ENCODE measurements at regions not wholly inside any gene's neighbourhood (a gene's known extent, or its start where the extent isn't known, plus 50 kb on each side); places are given as distances from the start of the nearest gene placed in this dataset.

DNA sequence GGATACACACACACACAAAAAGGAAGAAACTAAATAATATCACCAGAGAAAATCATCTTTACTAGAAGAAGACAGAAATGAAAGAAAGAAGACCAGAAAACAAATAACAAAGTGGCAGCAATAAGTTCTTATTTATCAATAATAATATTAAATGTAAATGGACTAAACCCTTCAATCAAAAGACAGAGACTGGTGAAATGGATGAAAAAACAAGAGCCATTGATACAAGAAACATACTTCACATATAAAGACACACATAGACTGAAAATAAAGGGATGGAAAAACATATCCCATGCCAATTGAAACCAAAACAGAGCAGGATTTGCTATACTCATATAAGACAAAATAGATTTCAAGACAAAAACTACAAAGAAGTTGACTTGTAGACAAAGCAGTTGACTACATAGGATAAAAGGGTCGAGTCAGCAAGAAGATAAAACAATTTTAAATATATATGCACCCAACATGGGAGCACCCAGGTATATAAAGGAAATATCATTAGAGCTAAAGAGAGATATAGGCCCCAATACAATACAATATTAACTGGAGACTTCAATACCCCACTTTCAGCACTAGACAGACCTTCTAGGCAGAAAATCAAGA, 259.4 kb downstream of the EPM2A start:
- peaks cover 0 to 50% (median 0%) of the 10 kb centered on the region in 3 donors for H3K9me3 ChIP-seq
- no peak for ATAC-seq

DNA sequence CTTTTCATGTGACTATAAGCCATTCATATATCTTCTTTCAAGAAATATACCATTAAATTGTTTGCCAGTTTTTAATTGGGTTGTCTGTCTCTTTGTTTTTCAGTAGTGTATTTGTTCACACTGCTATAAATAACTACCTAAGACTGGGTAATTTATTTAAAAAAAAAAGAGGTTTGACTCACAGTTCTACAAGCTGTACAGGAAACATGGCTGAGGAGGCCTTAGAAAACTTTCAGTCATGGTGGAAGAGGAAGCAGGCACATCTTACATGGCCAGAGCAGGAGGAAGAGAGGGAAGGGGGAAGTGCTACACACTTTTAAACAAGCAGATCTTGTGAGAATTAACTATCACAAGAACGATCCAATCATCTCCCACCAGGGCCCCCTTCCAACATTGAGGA, 255.3 kb downstream of the EPM2A start:
- H3K36me3 ChIP-seq = no peaks in the 10 kb centered on the region
- 84 to 93% methylated on average over 1 of the region's 1 CpG for WGBS, 2 donors (ENCODE audit: low coverage in 1 of 2)
- no peaks in the 10 kb centered on the region for H3K4me1 ChIP-seq
- no peak for ATAC-seq
- no peak overlapping the region for H3K4me3 ChIP-seq
- H3K27me3 ChIP-seq = no peaks in the 10 kb centered on the region
- no peak overlapping the region for H3K27ac ChIP-seq
- TF ChIP-seq POLR2AphosphoS5 (IDR thresholded peaks at IDR 0.05) (no peak), EP300 (IDR thresholded peaks at IDR 0.05) (no peak), POLR2A (IDR thresholded peaks at IDR 0.05) (no peak)
- TF ChIP-seq, protein P1, sequence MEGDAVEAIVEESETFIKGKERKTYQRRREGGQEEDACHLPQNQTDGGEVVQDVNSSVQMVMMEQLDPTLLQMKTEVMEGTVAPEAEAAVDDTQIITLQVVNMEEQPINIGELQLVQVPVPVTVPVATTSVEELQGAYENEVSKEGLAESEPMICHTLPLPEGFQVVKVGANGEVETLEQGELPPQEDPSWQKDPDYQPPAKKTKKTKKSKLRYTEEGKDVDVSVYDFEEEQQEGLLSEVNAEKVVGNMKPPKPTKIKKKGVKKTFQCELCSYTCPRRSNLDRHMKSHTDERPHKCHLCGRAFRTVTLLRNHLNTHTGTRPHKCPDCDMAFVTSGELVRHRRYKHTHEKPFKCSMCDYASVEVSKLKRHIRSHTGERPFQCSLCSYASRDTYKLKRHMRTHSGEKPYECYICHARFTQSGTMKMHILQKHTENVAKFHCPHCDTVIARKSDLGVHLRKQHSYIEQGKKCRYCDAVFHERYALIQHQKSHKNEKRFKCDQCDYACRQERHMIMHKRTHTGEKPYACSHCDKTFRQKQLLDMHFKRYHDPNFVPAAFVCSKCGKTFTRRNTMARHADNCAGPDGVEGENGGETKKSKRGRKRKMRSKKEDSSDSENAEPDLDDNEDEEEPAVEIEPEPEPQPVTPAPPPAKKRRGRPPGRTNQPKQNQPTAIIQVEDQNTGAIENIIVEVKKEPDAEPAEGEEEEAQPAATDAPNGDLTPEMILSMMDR (IDR thresholded peaks at IDR 0.05) = no peak
- H3K9me3 ChIP-seq = peaks cover 0 to 34% (median 0%) of the 10 kb centered on the region in 3 donors

More for the DNA sequence above, 259.4 kb downstream of the EPM2A start:
- Histone ChIP-seq H3K27me3 (no peaks in the 10 kb centered on the region), H3K36me3 (no peaks in the 10 kb centered on the region), H3K4me3 (no peak overlapping the region), H3K27ac (no peak overlapping the region), H3K4me1 (no peaks in the 10 kb centered on the region)
- 50 to 67% methylated on average over 1 of the region's 1 CpG for WGBS, 2 donors (ENCODE audit: low coverage in 1 of 2)
- TF ChIP-seq, protein P1 (IDR thresholded peaks at IDR 0.05) = no peak
- no peak for TF ChIP-seq EP300 (IDR thresholded peaks at IDR 0.05)
- no peak for TF ChIP-seq POLR2AphosphoS5 (IDR thresholded peaks at IDR 0.05)
- TF ChIP-seq POLR2A (IDR thresholded peaks at IDR 0.05) = no peak

DNA sequence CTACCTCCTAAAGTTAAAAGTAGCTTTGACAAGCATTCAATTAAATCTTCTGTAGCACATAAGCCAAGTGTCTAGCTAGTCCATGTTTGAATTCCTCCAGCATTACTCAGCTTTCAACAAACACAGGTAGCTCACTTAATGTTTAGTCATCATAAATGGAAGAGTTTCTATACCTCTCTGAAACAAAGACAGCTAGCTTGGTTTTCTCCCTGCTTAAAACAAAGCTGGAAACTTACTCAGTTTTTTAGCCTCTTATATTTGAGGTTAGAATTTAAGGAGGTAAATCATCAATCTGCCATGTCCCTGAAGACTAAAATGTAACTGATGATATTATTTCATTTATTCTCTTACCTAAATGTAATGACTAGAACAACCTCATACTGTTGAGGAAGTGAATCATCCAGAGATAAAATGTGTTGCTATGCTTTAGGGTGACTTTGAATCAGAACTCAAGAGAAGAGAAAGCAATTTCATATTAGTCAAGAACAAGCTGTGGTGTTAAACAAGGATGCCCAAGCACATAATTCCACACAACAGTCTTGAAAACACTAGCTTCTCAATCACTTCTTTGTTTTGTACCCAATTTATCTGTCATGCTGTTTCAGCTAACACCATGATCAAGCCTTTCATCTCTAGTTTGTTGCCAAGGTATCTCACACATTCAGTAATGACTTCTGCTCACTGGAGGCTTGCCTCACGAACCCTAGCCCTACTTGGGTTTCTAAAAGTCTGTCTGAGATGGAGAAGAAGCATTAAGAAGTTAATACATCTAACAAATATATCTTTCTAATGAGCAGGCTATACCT, 251.9 kb downstream of the EPM2A start:
- TF ChIP-seq POLR2A (IDR thresholded peaks at IDR 0.05) (no peak), EP300 (IDR thresholded peaks at IDR 0.05) (no peak), POLR2AphosphoS5 (IDR thresholded peaks at IDR 0.05) (no peak)
- TF ChIP-seq, protein P1 (IDR thresholded peaks at IDR 0.05) = no peak
- whole genome bisulfite sequencing, 2 donors (ENCODE audit: low coverage in 1 of 2) = 36 to 57% methylated on average over 1 of the region's 1 CpG
- Histone ChIP-seq H3K9me3 (peaks cover 0 to 2% (median 0%) of the 10 kb centered on the region in 3 donors), H3K4me3 (no peak overlapping the region), H3K36me3 (no peaks in the 10 kb centered on the region), H3K27me3 (no peaks in the 10 kb centered on the region), H3K27ac (no peak overlapping the region), H3K4me1 (no peaks in the 10 kb centered on the region)
- ATAC-seq = no peak

DNA sequence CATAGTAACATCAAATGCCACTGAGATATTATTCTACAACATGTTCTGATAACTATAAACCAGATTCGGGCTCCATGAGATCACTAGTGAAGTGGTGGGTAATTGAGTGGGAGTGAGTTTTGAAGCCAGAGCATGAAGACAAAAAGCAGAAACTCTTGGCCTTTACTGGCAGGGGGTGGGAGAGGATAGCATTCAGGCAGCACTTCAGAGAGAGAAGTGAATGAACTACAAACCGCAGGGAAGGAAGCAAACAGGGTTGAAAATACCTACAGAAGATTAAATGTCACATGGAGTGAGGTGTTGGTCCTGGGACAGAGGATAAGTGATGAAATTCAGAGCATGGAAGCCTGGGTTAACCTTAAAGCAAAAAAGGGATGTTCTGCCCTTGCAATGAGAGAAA, 250.0 kb downstream of the EPM2A start:
- no peak overlapping the region for H3K27ac ChIP-seq
- TF ChIP-seq, protein P1 (IDR thresholded peaks at IDR 0.05) = no peak
- no peak for TF ChIP-seq POLR2AphosphoS5 (IDR thresholded peaks at IDR 0.05)
- no peak for TF ChIP-seq EP300 (IDR thresholded peaks at IDR 0.05)
- TF ChIP-seq POLR2A (IDR thresholded peaks at IDR 0.05) = no peak
- no peaks in the 10 kb centered on the region for H3K27me3 ChIP-seq
- H3K36me3 ChIP-seq = no peaks in the 10 kb centered on the region
- ATAC-seq = no peak
- WGBS, 2 donors (ENCODE audit: low coverage in 1 of 2) = 59 to 75% methylated on average over 2 of the region's 2 CpGs
- no peak overlapping the region for H3K4me3 ChIP-seq
- H3K9me3 ChIP-seq = no peaks in the 10 kb centered on the region
- H3K4me1 ChIP-seq = no peaks in the 10 kb centered on the region

DNA sequence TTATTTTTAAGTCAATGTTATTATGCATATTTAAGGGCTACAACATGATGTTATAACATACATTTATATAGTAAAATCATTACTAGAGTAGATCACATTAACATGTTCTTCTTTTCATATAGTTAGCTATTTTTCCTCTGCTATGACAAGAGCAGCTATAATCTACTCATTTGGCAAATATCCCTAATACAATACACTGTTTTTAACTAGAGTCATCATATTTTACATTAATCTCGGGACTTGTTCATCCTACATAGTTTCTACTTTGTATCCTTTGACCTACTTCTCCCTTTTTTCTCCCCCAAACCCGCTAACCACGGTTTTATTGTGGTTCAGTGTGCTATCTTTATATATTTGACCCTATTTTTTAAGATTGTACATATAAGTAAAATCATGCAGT, 249.0 kb downstream of the EPM2A start:
- Histone ChIP-seq H3K9me3 (no peaks in the 10 kb centered on the region), H3K36me3 (no peaks in the 10 kb centered on the region), H3K4me3 (no peak overlapping the region), H3K4me1 (no peaks in the 10 kb centered on the region), H3K27me3 (no peaks in the 10 kb centered on the region), H3K27ac (no peak overlapping the region)
- TF ChIP-seq POLR2A (IDR thresholded peaks at IDR 0.05) = no peak
- TF ChIP-seq POLR2AphosphoS5 (IDR thresholded peaks at IDR 0.05) = no peak
- no peak for TF ChIP-seq EP300 (IDR thresholded peaks at IDR 0.05)
- TF ChIP-seq, protein P1 (IDR thresholded peaks at IDR 0.05) = no peak
- no peak for ATAC-seq
- WGBS, 2 donors (ENCODE audit: low coverage in 1 of 2) = 67 to 70% methylated on average over 3 of the region's 3 CpGs

All from gastroesophageal sphincter (tissue), 4 donors.